ENCODE measurements at regions not wholly inside any gene's neighbourhood (a gene's known extent, or its start where the extent isn't known, plus 50 kb on each side); places are given as distances from the start of the nearest gene placed in this dataset.
A peak's percentile ranks its signal among the peaks of the same experiment; 100 is the strongest.

- DNase-seq (ENCODE audit: low read depth), result no peak
- no peak overlapping the region for H3K4me3 ChIP-seq (ENCODE audit: control insufficient read depth, low read depth, low read length)
These were observed 417.5 kb upstream of the HS6ST1 start for GRCh38 chr2:128736046-128736688.

GRCh38 chr2:128736689-128737545, 418.2 kb upstream of the HS6ST1 start:
- H3K4me3 ChIP-seq (ENCODE audit: control insufficient read depth, low read depth, low read length), result peak overlapping the region; percentile 17
- DNase-seq (ENCODE audit: low read depth), result no peak
- peak; percentile 99 for TF ChIP-seq CTCF (IDR thresholded peaks at IDR 0.05; ENCODE audit: control insufficient read depth, insufficient read depth, low read depth, low read length, missing control alignments)

More at GRCh38 chr2:128736046-128736688, 417.5 kb upstream of the HS6ST1 start:
- TF ChIP-seq CTCF (IDR thresholded peaks at IDR 0.05; ENCODE audit: control insufficient read depth, insufficient read depth, low read depth, low read length, missing control alignments), result no peak

- TF ChIP-seq CTCF (IDR thresholded peaks at IDR 0.05; ENCODE audit: control insufficient read depth, insufficient read depth, low read depth, low read length, missing control alignments), result no peak
- H3K4me3 ChIP-seq (ENCODE audit: control insufficient read depth, low read depth, low read length), result no peak overlapping the region
- DNase-seq (ENCODE audit: low read depth), result no peak
These were observed 418.8 kb upstream of the HS6ST1 start for GRCh38 chr2:128737546-128737826.

GRCh38 chr2:128738446-128739110, 419.9 kb upstream of the HS6ST1 start:
- no peak for DNase-seq (ENCODE audit: low read depth)
- H3K4me3 ChIP-seq (ENCODE audit: control insufficient read depth, low read depth, low read length), result no peak overlapping the region
- TF ChIP-seq CTCF (IDR thresholded peaks at IDR 0.05; ENCODE audit: control insufficient read depth, insufficient read depth, low read depth, low read length, missing control alignments), result no peak

- TF ChIP-seq CTCF (IDR thresholded peaks at IDR 0.05; ENCODE audit: control insufficient read depth, insufficient read depth, low read depth, low read length, missing control alignments), result no peak
- no peak overlapping the region for H3K4me3 ChIP-seq (ENCODE audit: control insufficient read depth, low read depth, low read length)
- no peak for DNase-seq (ENCODE audit: low read depth)
These were observed 423.8 kb upstream of the HS6ST1 start for GRCh38 chr2:128742467-128742866.

- H3K4me3 ChIP-seq (ENCODE audit: control insufficient read depth, low read depth, low read length), result no peak overlapping the region
- no peak for DNase-seq (ENCODE audit: low read depth)
- no peak for TF ChIP-seq CTCF (IDR thresholded peaks at IDR 0.05; ENCODE audit: control insufficient read depth, insufficient read depth, low read depth, low read length, missing control alignments)
These were observed 427.3 kb upstream of the HS6ST1 start for GRCh38 chr2:128745946-128746345.
